Endothelial cell (in vitro differentiated cells): ENCODE measurements at regions not wholly inside any gene's neighbourhood (a gene's known extent, or its start where the extent isn't known, plus 50 kb on each side); places are given as distances from the start of the nearest gene placed in this dataset.
A peak's percentile ranks its signal among the peaks of the same experiment; 100 is the strongest.

Experiments used
- DNase-seq: peaks from one replicate; pipeline ENCODE4 v3.0.0; 2021; ENCODE audit warnings: low spot score
- H3K27ac Mint-ChIP-seq: one replicate; pipeline ENCODE4 v1.8.0; 2021; ENCODE audit warnings: mixed read lengths, inconsistent platforms; ENCODE audit not compliant: unreplicated experiment
- H3K27me3 Mint-ChIP-seq: one replicate; pipeline ENCODE4 v1.8.0; 2021; ENCODE audit warnings: mild to moderate bottlenecking, moderate library complexity, mixed read lengths, inconsistent platforms; ENCODE audit not compliant: unreplicated experiment
- H3K36me3 Mint-ChIP-seq: one replicate; pipeline ENCODE4 v1.8.0; 2021; ENCODE audit warnings: mild to moderate bottlenecking, low read depth, mixed read lengths, inconsistent platforms; ENCODE audit not compliant: unreplicated experiment
- H3K4me1 Mint-ChIP-seq: one replicate; pipeline ENCODE4 v1.8.0; 2021; ENCODE audit warnings: mild to moderate bottlenecking, mixed read lengths, inconsistent platforms; ENCODE audit not compliant: unreplicated experiment
- H3K4me3 Mint-ChIP-seq: one replicate; pipeline ENCODE4 v1.8.0; 2021; ENCODE audit warnings: mild to moderate bottlenecking, mixed read lengths, inconsistent platforms; ENCODE audit not compliant: unreplicated experiment
- H3K9me3 Mint-ChIP-seq: one replicate; pipeline ENCODE4 v1.8.0; 2021; ENCODE audit warnings: mixed read lengths, inconsistent platforms; ENCODE audit not compliant: unreplicated experiment
- CTCF ChIP-seq: fragments of 200-600 bp; sonication (generic); IDR thresholded peaks from one replicate; pipeline ENCODE4 v1.5.0; 2021; ENCODE audit warnings: antibody characterized with exemption; ENCODE audit not compliant: unreplicated experiment

DNA sequence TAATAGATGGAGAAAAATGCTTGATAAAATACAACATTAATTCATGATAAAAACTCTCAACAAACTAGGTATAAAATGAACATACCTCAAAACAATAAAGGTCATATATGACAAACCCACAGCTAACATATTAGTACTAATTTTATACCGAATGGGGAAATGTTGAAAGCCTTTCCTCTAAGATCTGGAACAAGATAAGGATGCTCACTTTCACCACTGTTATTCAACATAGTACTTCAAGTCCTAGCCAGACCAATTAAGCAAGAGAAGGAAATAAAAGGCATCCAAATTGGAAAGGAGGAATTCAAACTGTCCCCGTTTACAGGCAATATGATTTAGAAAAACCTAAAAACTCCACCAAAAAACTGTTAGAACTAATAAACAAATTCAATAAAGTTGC, 61.5 kb upstream of the CTIF start:
- TF ChIP-seq CTCF: no peak
- no peak for DNase-seq
- Mint-ChIP-seq H3K36me3 (no peaks in the 10 kb centered on the region), H3K27ac (no peak overlapping the region), H3K4me1 (no peaks in the 10 kb centered on the region), H3K9me3 (no peaks in the 10 kb centered on the region), H3K27me3 (no peaks in the 10 kb centered on the region), H3K4me3 (no peak overlapping the region)

DNA sequence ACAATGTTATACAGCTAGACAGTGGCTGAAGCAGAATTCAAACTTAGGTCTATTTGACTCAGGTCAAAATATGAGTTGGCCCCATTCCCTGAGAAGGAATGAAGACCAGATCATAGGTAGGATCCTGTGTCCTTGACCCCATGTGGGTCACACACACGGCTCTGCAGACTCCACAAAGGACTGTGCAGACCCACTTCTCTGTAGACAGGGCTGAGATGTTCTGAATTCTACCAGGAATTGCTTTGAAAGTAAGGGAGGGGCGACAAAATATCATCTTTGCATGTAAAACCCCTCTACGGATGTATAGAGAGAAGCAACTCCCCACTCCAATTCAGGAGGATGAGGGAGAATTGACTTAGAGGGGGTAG, 62.3 kb upstream of the CTIF start:
- H3K9me3 Mint-ChIP-seq: no peaks in the 10 kb centered on the region
- DNase-seq: no peak
- H3K27ac Mint-ChIP-seq: no peak overlapping the region
- H3K27me3 Mint-ChIP-seq: no peaks in the 10 kb centered on the region
- TF ChIP-seq CTCF: no peak
- H3K4me3 Mint-ChIP-seq: no peak overlapping the region
- H3K36me3 Mint-ChIP-seq: no peaks in the 10 kb centered on the region
- no peaks in the 10 kb centered on the region for H3K4me1 Mint-ChIP-seq

DNA sequence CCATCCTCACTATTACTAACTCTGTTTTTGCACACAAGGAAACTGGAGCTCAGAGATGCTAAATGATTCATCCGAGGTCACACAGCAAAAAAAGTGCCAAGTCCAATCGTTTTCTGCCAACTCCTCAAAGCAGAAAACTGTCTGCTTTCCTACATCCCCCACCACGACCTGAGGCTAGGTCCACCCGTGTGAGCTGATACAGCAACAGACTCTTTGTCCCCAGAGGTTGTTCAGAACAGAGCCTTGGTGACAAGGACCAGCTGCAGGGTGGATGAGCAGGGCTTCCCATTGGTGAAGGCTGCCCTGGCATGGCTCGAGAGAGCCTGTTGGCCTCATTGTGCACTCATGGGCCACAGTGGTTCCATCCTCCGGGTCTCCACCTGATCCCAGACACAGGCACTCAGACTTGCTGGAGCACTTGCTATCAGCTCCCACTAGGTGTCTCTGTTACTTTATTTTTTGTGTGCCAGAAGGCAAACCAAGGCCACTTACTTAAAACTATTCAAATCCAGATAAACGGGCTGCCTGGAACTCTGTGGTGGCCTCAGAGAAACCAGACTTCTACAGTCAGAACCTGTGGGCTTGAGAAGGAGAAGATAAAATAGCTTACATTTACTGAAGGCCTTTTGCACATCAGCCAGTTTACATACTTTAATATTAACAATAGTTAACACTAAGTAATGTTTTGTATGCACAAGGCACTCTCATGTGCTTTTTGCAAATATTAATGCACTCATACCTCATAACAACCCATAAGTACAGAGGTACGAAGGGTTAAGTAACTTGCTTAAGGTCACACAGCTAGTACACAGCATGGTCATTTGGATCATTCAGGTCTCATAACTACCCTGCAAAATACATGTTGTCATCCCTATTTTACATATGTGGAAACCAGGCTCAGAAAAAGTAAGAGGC, 62.9 kb upstream of the CTIF start:
- Mint-ChIP-seq H3K4me1 (no peaks in the 10 kb centered on the region), H3K9me3 (no peaks in the 10 kb centered on the region), H3K4me3 (no peak overlapping the region), H3K36me3 (no peaks in the 10 kb centered on the region), H3K27me3 (no peaks in the 10 kb centered on the region), H3K27ac (no peak overlapping the region)
- peak; percentile 75 for TF ChIP-seq CTCF
- DNase-seq: peak; percentile 63

DNA sequence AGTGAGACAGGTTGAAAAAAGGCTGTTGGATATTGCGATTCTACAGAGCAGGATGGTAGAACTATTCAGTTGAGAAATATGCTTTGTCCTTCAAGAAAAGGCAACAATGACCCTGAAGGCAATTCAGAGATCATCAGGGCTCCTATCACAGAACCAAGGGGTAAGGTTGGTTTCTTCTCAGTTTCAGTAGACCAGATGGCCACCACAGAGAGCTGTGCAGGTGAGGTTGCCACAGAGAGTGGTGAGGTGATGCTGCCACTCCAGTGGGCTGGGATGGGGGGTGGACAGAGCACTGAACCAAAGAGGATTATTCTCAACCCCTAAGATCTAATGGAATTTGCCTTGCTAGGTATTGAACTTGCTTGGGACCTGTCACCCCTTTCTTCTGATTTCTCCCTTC, 64.6 kb upstream of the ZBTB7C start:
- H3K36me3 Mint-ChIP-seq: no peaks in the 10 kb centered on the region
- no peak for TF ChIP-seq CTCF
- no peak for DNase-seq
- H3K4me1 Mint-ChIP-seq: no peaks in the 10 kb centered on the region
- no peaks in the 10 kb centered on the region for H3K9me3 Mint-ChIP-seq
- no peak overlapping the region for H3K4me3 Mint-ChIP-seq
- peaks cover 6% of the 10 kb centered on the region for H3K27me3 Mint-ChIP-seq
- H3K27ac Mint-ChIP-seq: no peak overlapping the region

GRCh38 chr18:48472610-48473009, 63.4 kb upstream of the ZBTB7C start:
- TF ChIP-seq CTCF: no peak
- peaks cover 6% of the 10 kb centered on the region for H3K27me3 Mint-ChIP-seq
- H3K9me3 Mint-ChIP-seq: no peaks in the 10 kb centered on the region
- H3K36me3 Mint-ChIP-seq: no peaks in the 10 kb centered on the region
- no peak overlapping the region for H3K4me3 Mint-ChIP-seq
- no peak for DNase-seq
- H3K27ac Mint-ChIP-seq: no peak overlapping the region
- peaks cover 3% of the 10 kb centered on the region for H3K4me1 Mint-ChIP-seq
